ENCODE measurements at regions not wholly inside any gene's neighbourhood (a gene's known extent, or its start where the extent isn't known, plus 50 kb on each side); places are given as distances from the start of the nearest gene placed in this dataset.

GRCh38 chr15:60096157-60096556 is 92.0 kb downstream of the FOXB1 start:
- no peak for DNase-seq

GRCh38 chr15:60101416-60101815 is 97.3 kb downstream of the FOXB1 start:
- no peak for DNase-seq

GRCh38 chr15:60102748-60103147 is 98.6 kb downstream of the FOXB1 start:
- DNase-seq, result no peak

DNA sequence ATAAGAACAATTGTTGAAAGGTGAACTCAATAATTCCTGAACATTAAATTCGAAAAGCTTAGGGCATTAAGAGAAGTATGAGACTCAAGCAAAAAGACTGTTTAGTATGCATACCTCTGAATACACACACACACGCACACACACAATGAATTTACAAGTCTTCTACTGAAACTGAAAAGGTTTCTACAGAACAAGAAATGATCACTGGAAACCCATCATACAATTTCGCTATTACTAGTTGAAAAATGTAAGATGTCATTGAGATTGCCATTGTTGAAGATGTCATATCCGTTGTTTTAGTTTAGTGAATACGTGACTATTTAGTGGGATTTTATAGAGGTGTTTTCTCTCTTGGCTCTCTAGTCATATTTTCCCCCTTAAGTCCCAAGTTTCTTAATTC is 106.8 kb downstream of the FOXB1 start:
- DNase-seq, result no peak

- DNase-seq, result no peak
Observed at GRCh38 chr15:60115579-60116380, 111.7 kb downstream of the FOXB1 start.

- DNase-seq, result no peak
Observed at GRCh38 chr15:60116456-60117089, 112.5 kb downstream of the FOXB1 start.

GRCh38 chr15:60118146-60118545 is 114.0 kb downstream of the FOXB1 start:
- no peak for DNase-seq

DNA sequence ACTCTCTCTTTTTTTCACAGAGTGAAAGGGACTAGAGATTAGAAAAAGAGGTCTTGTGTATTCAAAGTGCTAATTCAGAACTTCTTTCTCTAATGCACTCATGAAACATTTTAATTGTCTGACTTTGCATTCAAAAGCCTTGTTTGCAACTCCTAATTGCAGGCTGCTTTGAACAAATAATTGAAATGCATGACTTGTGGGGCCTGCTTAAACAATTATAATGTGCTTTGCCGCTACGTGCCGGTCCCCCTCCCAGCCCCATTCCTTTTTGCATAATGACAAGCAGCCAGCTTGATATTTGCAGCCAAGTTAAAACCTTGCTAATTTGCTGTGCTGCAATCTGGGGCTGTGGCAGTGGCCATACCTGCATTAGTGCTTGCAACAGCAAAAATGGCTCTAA is 114.5 kb downstream of the FOXB1 start:
- DNase-seq, result no peak

DNA sequence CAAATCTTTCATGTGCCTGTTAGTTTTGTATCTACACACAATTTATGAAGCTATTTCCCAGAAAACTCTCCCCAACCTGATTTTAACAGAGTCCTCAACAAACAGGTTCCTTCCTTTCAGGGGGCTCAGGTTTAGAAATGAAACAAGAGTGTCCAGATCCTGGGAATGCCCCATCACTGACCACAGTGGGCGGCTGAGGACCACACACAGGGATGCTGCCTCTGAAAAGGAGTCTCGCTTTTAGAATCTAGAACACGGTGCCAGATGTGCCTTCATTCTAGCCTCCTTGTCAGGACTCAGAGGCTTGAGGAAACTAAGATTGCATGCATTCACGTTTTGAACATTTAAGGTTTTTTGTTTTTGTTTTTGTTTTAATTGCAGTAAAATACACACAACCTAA is 115.0 kb downstream of the FOXB1 start:
- no peak for DNase-seq

DNA sequence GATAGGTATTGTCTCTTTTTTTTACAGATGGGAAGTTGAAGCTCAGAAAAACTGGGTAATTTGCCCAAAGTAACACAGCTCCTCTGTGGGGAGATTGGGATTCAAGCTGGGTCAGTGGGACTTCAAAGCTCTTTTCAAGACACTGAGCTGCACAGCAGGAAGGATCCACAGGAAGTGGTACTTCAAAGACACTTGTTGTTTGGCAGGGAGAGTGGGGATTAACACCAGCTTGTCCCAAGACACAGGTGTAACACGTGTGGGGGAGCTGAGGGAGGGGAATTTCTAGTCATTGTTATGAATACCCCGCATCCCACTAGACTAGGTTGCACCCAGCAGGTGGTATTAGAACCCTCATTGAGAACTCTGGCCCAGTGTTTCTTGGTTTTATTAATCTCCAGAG is 116.0 kb downstream of the FOXB1 start:
- DNase-seq, result no peak

DNA sequence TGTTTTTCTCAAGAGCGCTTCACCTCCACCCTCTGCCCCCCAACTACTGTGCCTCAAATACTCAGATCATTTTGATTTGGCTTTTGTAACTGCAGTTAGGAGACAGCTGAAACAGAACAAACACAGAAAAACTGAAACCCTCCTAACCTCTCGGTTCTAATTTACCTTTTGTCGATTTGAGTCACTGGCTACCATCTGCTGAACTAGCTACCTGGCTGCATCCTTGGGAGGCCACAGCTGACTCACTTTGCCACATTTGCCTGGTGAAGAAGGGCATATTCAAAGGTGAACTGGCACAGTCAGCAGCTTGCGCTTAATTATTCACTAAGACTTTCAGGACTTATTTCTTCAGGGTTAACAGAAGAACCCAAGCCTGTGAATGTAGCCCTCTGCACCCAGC is 117.7 kb downstream of the FOXB1 start:
- DNase-seq, result no peak

GRCh38 chr15:60122691-60123090 is 118.6 kb downstream of the FOXB1 start:
- DNase-seq, result no peak

DNA sequence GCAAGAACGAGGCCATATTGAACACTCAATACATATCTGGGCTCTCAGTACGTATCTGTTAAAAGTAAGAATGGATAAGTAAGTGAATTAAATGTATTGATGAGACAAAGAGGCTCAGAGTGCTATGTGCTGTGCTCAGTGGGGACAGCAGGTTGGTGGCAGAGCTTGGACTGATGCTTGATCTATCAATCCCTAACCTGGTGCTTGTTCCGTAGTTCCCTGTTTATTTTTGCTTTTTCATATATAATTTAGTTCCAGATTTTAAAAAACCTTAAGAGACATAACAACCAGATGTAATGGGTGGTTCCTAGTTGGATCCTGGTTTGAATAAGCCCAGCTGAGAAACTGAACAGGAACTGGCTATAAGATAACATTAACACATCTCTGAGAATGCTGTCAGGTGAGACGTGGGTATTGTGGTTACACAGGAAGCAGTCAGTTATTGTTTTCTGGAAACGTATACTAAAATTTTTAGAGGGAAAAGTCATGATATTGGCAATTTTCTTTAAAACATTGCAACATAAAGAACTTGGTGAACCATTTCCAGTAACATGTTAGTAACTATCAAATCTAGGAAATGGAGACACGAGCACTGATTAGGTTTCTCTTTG is 120.5 kb downstream of the FOXB1 start:
- DNase-seq, result no peak

DNA sequence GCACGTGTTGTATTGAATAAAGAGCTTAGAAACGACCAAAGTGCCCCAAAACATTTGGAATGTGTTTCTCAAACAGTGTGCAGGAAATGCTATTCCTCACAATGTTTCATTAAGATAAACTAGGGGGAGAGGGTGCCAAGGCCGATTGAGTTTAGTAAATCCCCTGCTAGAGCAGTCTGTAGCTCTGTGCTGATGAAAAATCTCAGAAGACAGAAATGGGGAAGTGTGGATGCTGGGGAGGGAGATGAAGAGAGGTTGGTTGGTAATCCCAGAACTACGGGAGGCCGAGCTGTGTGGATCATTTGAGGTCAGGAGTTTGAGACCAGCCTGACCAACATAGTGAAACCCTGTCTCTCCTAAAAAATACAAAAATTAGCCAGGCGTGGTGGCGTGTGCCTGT is 121.2 kb downstream of the FOXB1 start:
- no peak for DNase-seq

DNA sequence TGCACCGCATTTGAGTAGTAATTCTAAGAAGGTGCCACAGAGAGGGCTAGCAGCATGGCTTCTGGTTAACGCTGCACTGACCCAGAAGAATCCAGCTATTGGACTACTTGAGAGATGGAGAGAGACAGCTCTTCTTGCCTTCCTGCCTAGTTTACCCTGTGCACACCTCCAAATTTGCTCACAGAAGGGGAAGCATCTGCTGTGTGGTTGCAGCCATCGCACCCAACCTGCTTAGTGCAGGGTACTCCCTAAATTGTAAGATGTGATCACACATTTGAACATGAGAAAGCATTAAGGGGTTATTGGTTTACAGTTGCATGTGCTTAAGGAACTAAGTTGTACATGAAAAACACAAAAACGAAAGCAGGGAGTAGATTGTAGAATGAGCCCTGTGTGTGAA is 122.1 kb downstream of the FOXB1 start:
- DNase-seq, result no peak

- DNase-seq, result no peak
Observed at GRCh38 chr15:60126661-60127060, 122.5 kb downstream of the FOXB1 start.

DNA sequence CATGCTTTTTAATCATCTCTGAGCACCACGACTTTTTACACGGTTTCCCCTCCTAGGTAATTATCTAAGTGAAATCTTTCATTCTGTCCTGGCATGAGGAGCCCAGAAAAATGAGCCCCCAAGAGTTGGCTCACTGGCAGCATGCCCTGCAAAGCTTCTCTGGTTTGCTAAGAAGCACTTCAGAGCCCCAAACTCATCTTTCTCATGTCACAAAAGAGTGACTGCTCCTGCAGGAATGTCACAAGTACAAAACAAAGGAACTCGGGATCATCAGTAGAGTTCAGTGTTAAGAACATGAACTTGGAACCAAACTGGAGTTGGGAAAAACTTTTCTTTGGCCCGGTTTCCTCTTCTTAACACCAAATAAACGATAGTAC is 123.9 kb downstream of the FOXB1 start:
- DNase-seq, result no peak

GRCh38 chr15:60128710-60129109 is 124.6 kb downstream of the FOXB1 start:
- DNase-seq, result no peak

DNA sequence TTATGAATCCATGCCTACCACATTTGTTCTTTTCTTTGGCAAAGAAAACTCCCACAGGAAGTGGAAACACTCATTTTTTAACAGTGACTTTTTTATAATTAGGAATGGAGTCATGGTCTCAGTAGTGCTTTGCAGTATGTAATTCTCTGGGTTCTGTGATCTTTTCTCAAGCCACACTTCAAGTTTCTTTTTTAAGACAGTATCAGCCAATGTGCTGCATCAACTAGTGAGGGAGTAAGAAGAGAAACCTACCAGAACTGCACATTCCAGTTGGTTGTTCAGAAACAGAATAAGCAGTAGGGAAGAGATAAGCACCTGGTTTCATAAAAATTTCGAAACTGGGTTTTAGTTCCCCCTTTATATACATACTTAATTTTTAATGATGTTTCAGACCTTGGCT is 126.3 kb downstream of the FOXB1 start:
- DNase-seq, result no peak

DNA sequence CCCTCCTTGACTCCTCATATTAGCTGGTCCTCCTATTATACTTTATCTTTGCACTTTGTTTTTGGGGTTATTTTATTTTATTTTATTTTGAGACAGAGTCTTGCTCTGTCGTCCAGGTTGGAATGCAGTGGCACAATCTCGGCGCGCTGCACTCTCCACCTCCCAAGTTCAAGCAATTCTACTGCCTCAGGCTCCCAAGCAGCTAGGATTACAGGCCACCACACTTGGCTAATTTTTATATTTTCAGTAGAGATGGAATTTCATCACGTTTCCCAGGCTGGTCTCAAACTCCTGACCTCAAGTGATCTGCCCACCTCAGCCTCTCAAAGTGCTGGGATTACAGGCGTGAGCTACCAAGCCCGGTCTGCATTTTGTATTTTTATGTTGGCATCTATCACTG is 126.7 kb downstream of the FOXB1 start:
- DNase-seq, result no peak

DNA sequence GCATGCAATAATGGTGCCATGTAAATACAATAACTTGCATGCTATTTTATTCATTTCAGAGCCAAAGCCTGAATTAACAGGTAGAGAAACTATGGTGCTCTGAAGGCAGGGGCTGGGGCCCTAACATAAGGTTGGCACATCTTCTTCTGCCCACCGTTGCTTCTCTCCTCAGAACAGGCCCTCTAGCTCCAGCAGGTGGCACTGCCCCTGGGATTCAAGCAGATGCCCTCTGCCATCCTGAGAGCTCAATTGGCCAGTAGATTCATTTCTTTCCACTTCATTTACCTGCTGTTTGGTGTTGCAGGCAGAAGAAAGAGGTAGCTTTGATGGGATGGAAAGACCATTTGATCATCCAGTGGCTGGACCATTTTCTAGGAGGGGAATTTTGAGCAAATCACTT is 130.5 kb downstream of the FOXB1 start:
- DNase-seq, result no peak

DNA sequence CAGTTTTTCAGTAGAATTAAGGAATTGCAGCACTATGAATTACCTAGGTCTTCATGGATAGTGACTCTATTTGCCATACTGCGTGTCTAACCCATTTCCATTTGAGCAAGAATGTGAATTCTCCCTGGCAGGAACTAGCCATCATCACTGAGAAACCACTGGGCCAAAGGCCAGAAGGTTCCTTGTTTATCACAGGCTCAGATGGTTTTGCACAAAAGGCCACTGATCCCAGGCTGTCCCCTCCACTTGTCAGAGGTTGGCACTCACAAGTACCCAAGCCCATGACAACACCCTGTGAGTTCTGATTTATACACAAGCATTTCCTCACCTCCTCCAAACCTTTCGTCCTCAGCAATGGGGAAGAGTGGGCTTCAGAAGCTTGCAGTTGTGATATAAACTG is 131.8 kb downstream of the FOXB1 start:
- DNase-seq, result no peak

DNA sequence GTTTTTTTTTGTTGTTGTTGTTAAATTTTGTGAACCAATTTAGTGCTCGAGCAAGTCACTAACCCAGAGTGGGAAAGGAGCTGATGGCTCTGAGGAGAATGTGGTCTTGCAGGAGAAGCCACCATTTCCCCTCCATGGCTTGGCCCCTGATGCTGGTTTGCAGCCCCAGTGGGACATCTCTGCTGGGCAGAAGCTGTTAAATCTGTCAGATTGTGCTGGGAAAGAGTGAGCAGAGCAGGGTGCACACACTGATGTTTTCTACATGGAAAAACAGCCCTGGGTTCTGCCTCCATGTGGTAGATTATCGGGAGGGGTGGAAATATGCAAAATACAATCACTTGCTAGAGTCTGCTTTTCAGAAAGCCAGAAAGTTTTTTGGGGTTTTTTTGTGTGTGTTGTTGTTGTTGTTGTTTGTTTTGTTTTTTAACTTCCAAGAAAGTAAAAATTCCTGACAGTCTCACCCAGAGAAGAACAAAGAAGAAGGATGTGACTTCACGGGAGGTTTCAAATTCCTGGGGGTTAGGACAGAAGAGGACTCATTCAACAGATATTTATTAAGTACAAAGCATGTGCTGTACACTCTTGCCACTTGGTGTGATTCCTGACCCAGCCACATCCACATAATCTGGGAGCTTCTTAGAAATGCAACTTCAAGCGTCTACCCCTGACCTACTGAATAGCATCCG is 133.7 kb downstream of the FOXB1 start:
- DNase-seq, result no peak
